Liver (tissue), 8 donors: ENCODE measurements at regions not wholly inside any gene's neighbourhood (a gene's known extent, or its start where the extent isn't known, plus 50 kb on each side); places are given as distances from the start of the nearest gene placed in this dataset.

ENCODE experiments used
- DNase-seq: peaks from one replicate; pipeline ENCODE4 v3.0.0-alpha.2; 2017; ENCODE audit warnings: low spot score
- H3K27ac ChIP-seq, 2 donors: one replicate each; pipeline ENCODE4 v1.7.0; 2013; ENCODE audit warnings: inconsistent platforms in 2 of 2, low read length in 2 of 2, control low read depth in 1 of 2, low read depth in 1 of 2, mild to moderate bottlenecking in 1 of 2
- H3K27me3 ChIP-seq, 4 donors: one replicate each; pipeline versions ENCODE4 v1.6.1 to v1.7.0; 2013; ENCODE audit warnings: low read length in 3 of 4, inconsistent platforms in 1 of 4, mild to moderate bottlenecking in 1 of 4, moderate library complexity in 1 of 4; ENCODE audit not compliant: control insufficient read depth in 4 of 4, insufficient read depth in 4 of 4
- H3K36me3 ChIP-seq, 4 donors: one replicate each; pipeline versions ENCODE4 v1.6.1 to v1.7.0; 2013; ENCODE audit warnings: low read length in 3 of 4, mild to moderate bottlenecking in 3 of 4, low read depth in 1 of 4, moderate library complexity in 1 of 4; ENCODE audit not compliant: control insufficient read depth in 4 of 4, insufficient read depth in 3 of 4
- H3K4me1 ChIP-seq, 4 donors: one replicate each; pipeline versions ENCODE4 v1.6.1 to v1.7.0; 2013; ENCODE audit warnings: low read length in 3 of 4, mild to moderate bottlenecking in 3 of 4, moderate library complexity in 1 of 4; ENCODE audit not compliant: control insufficient read depth in 4 of 4, insufficient read depth in 4 of 4
- H3K4me3 ChIP-seq, 3 donors: one replicate each; pipeline versions ENCODE4 v1.6.1 to v1.7.0; 2013; ENCODE audit warnings: low read length in 3 of 3, control low read depth in 1 of 3, low read depth in 1 of 3, mild to moderate bottlenecking in 1 of 3
- H3K9ac ChIP-seq, 2 donors: one replicate each; pipeline ENCODE4 v1.7.0; 2013; ENCODE audit warnings: low read length in 2 of 2, mild to moderate bottlenecking in 2 of 2, moderate library complexity in 2 of 2, control low read depth in 1 of 2, low read depth in 1 of 2
- H3K9me3 ChIP-seq, 4 donors: one replicate each; pipeline versions ENCODE4 v1.6.1 to v1.7.0; 2013; ENCODE audit warnings: low read length in 3 of 4; ENCODE audit not compliant: control insufficient read depth in 4 of 4
- ATF3 ChIP-seq: IDR thresholded peaks from 2 replicates; pipeline ENCODE4 v1.6.1; 2016; ENCODE audit warnings: antibody characterized with exemption
- CTCF ChIP-seq: fragments of 150-350 bp; IDR thresholded peaks from 2 replicates; pipeline ENCODE4 v1.5.1; 2017; ENCODE audit warnings: improper control_type of control experiment, low read depth, low read length; ENCODE audit not compliant: missing input control
- EGR1 ChIP-seq, 2 donors: IDR thresholded peaks; 2 replicates each; pipeline ENCODE4 v1.6.1; 2016 to 2018; ENCODE audit warnings: antibody characterized with exemption in 2 of 2, low read depth in 2 of 2
- FOXA1 ChIP-seq: IDR thresholded peaks from 2 replicates; pipeline ENCODE4 v1.6.1; 2016; ENCODE audit warnings: antibody characterized with exemption
- FOXA2 ChIP-seq: IDR thresholded peaks from 2 replicates; pipeline ENCODE4 v1.6.1; 2016; ENCODE audit warnings: antibody characterized with exemption
- GABPA ChIP-seq, 2 donors: IDR thresholded peaks in 1 of 2; conservative IDR thresholded peaks in 1 of 2; 2 replicates each; pipeline ENCODE4 v1.6.1; 2016; ENCODE audit warnings: antibody characterized with exemption in 2 of 2, mild to moderate bottlenecking in 1 of 2, moderate library complexity in 1 of 2
- HNF4A ChIP-seq, 2 donors: conservative IDR thresholded peaks; 2 replicates each; pipeline ENCODE4 v1.6.1; 2016; ENCODE audit warnings: antibody characterized with exemption in 2 of 2, mild to moderate bottlenecking in 2 of 2
- HNF4G ChIP-seq: IDR thresholded peaks from 2 replicates; pipeline ENCODE4 v1.6.1; 2016; ENCODE audit warnings: antibody characterized with exemption
- JUND ChIP-seq, 2 donors: IDR thresholded peaks; 2 replicates each; pipeline ENCODE4 v1.6.1; 2016; ENCODE audit warnings: antibody characterized with exemption in 2 of 2
- MAX ChIP-seq: IDR thresholded peaks from 2 replicates; pipeline ENCODE4 v1.6.1; 2016; ENCODE audit warnings: antibody characterized with exemption
- NR2F2 ChIP-seq: IDR thresholded peaks from 2 replicates; pipeline ENCODE4 v1.6.1; 2016; ENCODE audit warnings: antibody characterized with exemption
- REST ChIP-seq: IDR thresholded peaks from 2 replicates; pipeline ENCODE4 v1.6.1; 2016; ENCODE audit warnings: antibody characterized with exemption, mild to moderate bottlenecking
- SP1 ChIP-seq: IDR thresholded peaks from 2 replicates; pipeline ENCODE4 v1.6.1; 2018; ENCODE audit warnings: antibody characterized with exemption, mild to moderate bottlenecking
- TAF1 ChIP-seq: conservative IDR thresholded peaks from 2 replicates; pipeline ENCODE4 v1.6.1; 2016; ENCODE audit warnings: antibody characterized with exemption, mild to moderate bottlenecking
- YY1 ChIP-seq: IDR thresholded peaks from 2 replicates; pipeline ENCODE4 v1.6.1; 2016; ENCODE audit warnings: antibody characterized with exemption, mild to moderate bottlenecking
- ZBTB33 ChIP-seq: IDR thresholded peaks from 2 replicates; pipeline ENCODE4 v1.6.1; 2016; ENCODE audit warnings: antibody characterized with exemption
- WGBS: extraction: QIAGEN DNeasy Blood & Tissue Kit; methylation state at CpG from one replicate; pipeline ENCODE4 v1.1.7; 2013; 5-methylcytosine and 5-hydroxymethylcytosine counted together
- donor health status: healthy.
- donor health status: healthy.
- donor health status: healthy.
- donor health status: healthy.
- donor health status: healthy.

- H3K4me1 ChIP-seq, result no peaks in the 10 kb centered on the region
- no peak overlapping the region for H3K4me3 ChIP-seq
- no peak for DNase-seq
- H3K9ac ChIP-seq, result no peak overlapping the region
- peaks cover 0 to 3% (median 0%) of the 10 kb centered on the region in 4 donors for H3K27me3 ChIP-seq
- 83% methylated on average over 4 of the region's 4 CpGs for WGBS
- no peak for TF ChIP-seq REST
- TF ChIP-seq NR2F2, result no peak
- no peak for TF ChIP-seq MAX
- no peak for TF ChIP-seq ATF3
- TF ChIP-seq HNF4G, result no peak
- no peak for TF ChIP-seq HNF4A (conservative IDR thresholded peaks at IDR 0.05)
- H3K27ac ChIP-seq, result no peak overlapping the region
- H3K36me3 ChIP-seq, result no peaks in the 10 kb centered on the region
- no peaks in the 10 kb centered on the region for H3K9me3 ChIP-seq
These were observed 1094.0 kb upstream of the KLHL29 start for GRCh38 chr2:22290909-22291473.

GRCh38 chr2:22301228-22301627 lies 1083.8 kb upstream of the KLHL29 start:
- Histone ChIP-seq H3K9me3 (no peaks in the 10 kb centered on the region), H3K4me1 (no peaks in the 10 kb centered on the region), H3K9ac (no peak overlapping the region), H3K4me3 (no peak overlapping the region), H3K27me3 (no peaks in the 10 kb centered on the region), H3K36me3 (no peaks in the 10 kb centered on the region), H3K27ac (no peak overlapping the region)
- DNase-seq, result no peak
- WGBS, result 80% methylated on average over 6 of the region's 6 CpGs
- TF ChIP-seq GABPA (IDR thresholded peaks at IDR 0.05 in 1 of 2, conservative IDR thresholded peaks at IDR 0.05 in 1 of 2) (no peak), TAF1 (no peak), HNF4A (conservative IDR thresholded peaks at IDR 0.05) (no peak), YY1 (no peak), JUND (IDR thresholded peaks at IDR 0.05) (no peak), EGR1 (IDR thresholded peaks at IDR 0.05; ENCODE audit: low read depth in 2 of 2) (no peak), ATF3 (no peak), CTCF (no peak), NR2F2 (no peak), FOXA2 (no peak), ZBTB33 (no peak), MAX (no peak), SP1 (no peak), HNF4G (no peak), FOXA1 (no peak)
